Umbilical cord (tissue), 1 donor: ENCODE measurements at regions not wholly inside any gene's neighbourhood (a gene's known extent, or its start where the extent isn't known, plus 50 kb on each side); places are given as distances from the start of the nearest gene placed in this dataset.
"Not testable (repeated sequence)": the region's sequence is repeated elsewhere in the genome, so short reads cannot be mapped to it uniquely, and the experiment has no call there.

Experiments used
- DNase-seq: peaks from one replicate; pipeline ENCODE4 v3.0.0-alpha.2; 2015; ENCODE audit warnings: low spot score

DNA sequence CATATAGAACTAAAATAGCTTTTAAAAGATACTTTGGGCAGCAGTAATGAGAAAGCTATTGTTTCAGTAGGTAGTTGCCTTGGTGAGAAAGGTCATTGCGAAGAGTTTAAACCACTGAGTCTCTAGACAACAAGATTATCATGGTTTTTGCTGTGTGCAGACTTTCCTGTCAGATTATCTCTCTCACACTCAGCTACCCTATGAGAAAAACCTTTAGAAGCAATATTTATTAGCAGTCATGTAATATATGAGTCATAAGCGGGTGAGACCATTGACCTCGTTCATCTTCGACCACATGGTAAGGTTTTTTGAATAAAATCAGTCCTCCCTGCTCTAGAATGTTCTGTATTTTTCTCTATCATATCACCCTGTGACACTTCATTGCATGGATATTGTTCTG, 59.9 kb downstream of the GPR65 start:
- no peak for DNase-seq

DNA sequence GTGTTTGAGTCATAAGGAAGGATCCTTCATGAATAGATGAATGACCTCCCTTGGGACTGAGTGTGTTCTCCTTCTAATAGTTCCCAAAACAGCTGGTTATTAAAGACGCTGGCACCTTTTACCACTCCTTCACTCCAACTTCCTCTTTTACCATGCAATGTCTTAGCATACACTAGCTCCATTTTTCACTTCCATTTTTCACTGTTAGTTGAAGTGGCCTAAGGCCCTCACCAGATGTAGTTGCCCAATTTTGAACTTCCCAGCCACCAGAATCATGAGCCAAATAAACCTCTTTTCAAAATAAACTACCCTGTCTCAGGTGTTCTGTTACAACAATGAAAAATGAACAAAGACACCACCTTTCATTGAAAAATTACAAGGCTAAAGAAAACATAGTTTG, 64.7 kb downstream of the GPR65 start:
- DNase-seq = no peak

DNA sequence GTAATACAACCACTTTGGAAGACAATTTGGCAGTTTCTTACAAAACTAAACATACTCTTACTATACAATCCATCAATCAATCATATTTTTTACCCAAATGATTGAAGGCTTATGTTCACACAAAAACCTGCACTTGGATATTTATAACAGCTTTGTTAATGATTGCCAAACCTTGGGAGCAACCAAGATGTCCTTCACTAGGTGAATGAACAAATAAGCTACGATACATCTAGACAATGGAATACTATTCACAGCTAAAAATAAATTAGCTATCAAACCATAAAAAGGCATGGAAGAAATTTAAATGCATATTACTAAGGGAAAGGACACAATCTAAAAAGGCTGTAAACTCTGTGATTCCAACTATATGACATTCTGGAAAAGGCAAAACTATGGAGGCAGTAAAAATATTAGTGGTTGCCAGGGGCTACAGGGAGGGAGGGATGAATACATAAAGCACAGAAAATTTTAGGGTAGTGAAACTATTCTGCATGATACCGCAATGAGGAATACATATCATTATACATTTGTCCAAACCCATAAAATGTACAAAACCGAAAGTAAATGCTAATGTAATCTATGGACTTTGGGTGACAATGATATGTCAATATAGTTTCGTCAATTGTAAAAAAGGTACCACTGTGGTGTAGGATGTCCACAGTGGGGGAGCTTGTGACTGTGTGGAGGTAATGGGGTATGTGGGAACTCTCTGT, 70.5 kb downstream of the GPR65 start:
- DNase-seq = no peak

DNA sequence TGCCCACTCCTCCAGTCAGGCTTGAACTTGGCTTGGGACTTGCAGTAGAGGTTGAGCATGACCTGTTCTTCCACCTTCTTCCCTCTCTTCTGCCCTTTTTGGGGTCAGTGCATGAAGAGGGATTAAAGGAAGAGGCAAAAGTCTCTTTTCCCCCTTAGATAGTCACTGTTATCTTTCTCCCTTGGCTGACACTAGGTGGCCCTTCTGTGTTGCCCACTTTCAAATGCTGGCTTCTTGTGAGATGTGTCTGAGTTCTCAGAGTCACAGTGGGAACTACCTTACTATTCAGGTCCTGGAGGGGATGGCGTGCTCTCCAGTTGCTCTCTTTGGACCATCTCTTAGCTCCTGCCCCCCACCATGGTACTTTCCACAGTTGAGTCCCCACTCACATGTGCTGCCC, 73.6 kb downstream of the GPR65 start:
- no peak for DNase-seq

DNA sequence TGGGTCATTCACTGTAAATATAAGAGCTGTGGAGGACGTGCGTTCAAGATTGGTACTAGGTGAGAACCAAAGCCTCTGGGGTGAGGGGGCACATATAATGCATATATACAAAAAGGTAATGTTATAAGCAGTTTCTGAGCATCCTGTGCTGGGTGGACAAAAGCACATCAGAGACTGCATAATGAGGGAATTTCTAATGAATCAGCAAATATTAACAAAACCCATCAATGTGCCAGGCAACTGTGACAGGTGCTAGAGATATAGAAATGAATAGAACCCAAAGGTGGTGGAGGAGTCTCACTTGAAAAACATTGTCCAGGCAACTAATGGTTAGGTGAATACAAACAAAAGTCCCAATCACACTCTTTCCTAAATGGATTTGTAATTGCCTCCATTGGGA, 74.7 kb downstream of the GPR65 start:
- DNase-seq = no peak

DNA sequence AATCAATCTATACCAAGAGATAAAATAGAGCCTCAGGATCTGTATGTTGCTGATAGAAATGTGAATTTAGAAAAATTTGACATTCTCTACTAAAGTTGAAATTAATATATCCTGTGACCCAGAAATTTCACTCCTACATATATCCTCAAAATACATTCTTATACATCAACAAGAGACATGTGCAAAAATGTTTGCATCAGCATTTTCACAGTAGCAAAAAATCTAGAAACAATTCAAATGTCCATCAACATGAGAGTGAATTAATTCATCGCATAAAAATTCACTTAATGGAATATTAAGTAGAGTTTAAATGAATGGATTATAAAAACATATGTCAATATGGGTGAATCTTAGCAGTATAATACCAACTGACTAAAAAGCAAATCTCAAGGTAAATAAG, 80.8 kb downstream of the GPR65 start:
- DNase-seq = no peak

DNA sequence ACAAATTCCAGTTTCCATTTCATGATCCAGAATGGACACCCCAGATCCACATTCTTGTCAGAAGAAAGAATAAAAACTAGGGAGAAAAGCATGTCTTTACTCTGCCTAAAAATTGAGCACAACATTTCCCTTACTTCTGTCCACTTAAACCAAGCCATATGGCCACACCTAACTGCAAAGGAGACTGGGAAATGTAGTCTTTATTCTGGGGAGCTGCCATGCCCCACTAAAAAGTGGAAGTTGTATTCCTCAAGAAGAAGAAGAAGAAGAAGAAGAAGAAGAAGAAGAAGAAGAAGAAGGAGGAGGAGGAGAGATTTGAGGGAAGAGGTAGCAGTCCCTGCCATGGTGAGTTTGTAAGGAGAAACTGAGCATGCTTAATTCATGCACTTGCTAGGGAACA, 84.5 kb downstream of the GPR65 start:
- DNase-seq = no peak

DNA sequence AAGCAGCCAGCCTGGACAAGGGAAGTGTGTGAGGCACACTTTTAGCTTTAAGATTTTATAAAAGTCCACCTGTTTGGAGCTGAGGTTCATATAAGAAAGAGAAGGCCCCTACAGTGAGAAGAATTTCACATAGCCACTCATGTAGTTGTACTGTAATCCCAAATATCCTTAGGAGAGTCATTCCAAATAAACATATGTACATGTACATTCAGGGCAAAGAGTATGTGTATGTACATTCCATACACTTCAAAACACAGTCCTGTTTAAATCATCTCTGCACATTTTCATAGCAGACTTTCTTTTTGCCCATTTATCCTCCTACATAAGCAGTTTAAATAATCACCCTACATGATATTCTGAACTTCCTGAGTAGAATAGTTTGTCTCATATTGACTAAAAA, 87.6 kb downstream of the GPR65 start:
- no peak for DNase-seq

DNA sequence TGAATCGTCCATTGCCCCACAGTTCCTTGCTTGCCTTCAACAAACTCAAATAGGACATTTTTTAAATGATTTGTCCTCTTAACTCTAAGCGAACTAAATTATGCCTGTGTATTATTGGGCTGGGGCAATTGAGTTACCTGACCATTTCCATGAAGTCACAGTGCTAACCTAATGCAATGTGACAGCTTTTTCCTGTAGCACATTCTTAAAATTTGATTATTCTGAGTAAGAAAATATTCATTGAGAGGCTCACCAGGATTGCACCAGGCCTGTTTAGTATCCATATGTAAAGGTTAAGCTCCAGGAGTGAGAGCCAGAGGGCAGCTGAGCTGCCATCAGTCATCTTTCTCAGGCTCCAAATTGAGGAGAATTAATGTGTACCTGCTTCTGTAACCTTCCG, 90.9 kb downstream of the GPR65 start:
- DNase-seq = no peak

DNA sequence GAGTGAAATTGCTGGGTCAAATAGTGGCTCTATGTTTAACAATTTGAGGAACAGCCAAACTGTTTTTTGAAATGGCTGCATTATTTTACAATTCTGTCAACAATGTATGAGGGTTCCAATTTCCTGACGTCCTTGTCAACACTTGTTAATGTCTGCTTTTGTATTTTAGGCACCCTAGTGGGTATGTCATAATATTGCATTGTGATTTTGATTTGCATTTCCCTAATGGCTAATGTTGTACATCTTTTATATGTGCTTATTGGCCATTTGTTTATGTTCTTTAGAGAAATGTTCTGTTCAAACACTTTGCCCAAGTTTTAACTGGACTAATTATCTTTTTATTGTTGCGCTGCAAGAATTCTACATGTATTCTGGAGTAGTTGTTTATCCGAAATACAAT, 93.2 kb downstream of the GPR65 start:
- DNase-seq = no peak

DNA sequence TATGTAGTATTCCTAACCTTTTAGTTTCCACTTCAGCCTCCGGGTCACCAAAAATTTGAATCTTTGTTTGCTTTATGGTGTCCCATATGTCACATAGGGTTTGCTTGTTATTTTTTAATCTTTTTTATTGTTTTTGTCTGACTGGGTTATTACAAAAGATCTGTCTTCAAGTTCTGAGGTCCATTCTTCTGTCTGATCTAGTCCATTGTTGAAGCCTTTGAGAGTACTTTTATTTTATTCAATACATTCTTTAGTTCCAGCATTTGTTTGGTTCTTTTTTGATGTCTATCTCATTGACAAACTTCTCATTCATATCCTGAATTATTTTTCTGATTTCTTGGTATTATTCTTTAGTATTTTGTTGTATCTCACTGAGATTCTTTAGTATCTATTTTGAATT, 99.8 kb downstream of the GPR65 start:
- no peak for DNase-seq

DNA sequence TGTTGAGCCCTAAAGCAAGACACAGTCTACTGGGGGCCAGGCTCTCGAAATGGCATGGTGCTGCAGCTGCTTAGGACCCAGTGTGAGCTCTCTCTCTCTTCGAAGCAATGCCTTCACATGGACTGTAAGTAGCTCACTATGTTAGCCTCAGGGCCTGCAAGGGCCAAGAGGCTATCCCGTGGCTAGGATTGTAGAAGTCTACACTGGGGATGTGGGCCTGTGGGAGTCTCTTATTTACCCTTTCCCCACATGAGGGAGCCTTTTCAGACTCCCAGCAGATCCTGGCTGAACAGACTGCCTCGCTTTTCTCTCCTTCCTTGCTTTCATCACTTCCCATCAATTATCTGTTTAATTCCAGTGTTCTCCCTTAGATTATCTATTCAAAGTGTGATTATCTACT, 101.4 kb downstream of the GPR65 start:
- no peak for DNase-seq

DNA sequence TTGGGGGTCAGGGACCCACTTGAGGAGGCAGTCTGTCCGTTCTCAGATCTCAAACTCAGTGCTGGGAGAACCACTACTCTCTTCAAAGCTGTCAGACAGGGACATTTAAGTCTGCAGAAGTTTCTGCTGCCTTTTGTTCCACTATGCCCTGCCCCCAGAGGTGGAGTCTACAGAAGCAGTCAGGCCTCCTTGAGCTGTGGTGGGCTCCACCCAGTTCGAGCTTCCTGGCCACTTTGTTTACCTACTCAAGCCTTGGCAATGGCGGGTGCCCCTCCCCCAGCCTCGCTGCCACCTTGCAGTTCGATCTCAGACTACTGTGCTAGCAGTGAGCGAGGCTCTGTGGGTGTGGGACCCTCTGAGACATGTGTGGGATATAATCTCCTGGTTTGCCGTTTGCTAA, 122.7 kb downstream of the GPR65 start:
- not testable (repeated sequence) for DNase-seq

DNA sequence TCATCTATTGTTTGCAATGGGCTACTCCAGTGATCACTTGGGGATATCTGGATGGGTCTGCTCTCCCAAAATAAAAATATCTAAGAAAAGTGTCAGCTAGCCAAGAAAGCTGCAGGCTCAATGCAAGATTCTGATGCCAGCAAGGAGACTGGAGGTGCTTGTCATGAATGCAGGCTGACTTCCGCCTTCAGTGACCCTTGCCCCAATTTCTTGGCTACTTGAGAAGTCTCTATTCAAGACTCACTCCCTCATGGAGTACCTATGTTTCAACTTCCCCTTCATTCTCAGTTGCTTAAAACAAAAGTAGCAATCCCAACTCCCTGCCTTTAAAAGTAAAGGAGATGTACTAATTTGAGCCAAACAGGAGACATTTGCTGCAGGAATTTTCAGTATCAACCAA, 123.9 kb downstream of the GPR65 start:
- no peak for DNase-seq

DNA sequence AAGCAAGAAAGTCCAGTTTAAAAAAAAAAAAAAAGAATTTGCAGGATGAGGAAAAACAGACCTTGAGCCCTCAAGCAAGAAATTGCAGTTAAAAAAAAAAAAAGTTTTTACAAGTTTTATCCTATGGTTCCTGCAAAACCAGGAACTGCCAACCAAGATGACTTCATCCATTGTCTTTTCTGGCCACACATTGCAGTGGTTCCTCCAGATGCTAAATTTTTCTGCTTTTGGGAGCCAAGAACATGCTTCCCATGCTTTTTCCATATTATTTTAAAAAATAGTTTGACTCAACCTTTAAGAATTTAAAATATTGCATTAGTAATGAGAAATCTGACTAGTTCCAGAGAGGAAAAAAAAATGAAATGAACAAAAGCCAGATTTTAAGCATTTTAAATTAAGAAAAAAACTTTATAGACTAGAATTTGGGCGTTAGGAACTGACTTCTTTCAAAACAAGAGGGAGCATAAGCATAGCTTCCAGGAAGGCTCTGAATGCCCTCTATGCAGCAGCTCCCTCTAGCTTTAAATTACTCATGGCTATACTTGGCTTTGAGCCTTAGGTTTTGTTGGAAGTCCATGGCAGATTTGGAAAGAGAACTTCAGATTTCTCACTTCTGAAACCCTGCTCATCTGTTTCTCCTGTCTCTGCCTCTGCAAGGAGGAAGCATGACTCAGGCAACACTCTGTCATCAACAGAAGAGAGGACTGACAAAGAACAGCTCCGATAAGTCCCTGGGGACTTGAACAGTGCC, 124.5 kb downstream of the GPR65 start:
- DNase-seq = peak; percentile 65

DNA sequence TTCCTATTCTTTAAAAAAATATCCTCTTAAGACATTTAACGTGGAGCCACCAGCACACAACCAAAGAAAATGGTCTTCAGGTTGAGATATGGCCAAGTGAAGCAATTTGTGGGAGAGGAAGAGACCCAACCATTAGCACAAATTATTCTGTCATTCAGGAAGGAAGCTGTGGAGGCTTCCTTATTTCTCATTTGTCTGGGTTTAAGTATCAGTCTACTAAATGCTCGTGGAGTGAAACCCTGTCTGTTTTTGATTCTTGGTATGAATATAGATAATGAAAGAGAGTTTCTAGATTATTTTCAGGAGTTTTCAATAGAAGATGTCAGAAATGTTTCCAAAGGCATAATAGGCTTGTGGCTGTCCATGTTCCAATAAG, 125.1 kb downstream of the GPR65 start:
- no peak for DNase-seq
